ENCODE measurements at regions not wholly inside any gene's neighbourhood (a gene's known extent, or its start where the extent isn't known, plus 50 kb on each side); places are given as distances from the start of the nearest gene placed in this dataset.

DNA sequence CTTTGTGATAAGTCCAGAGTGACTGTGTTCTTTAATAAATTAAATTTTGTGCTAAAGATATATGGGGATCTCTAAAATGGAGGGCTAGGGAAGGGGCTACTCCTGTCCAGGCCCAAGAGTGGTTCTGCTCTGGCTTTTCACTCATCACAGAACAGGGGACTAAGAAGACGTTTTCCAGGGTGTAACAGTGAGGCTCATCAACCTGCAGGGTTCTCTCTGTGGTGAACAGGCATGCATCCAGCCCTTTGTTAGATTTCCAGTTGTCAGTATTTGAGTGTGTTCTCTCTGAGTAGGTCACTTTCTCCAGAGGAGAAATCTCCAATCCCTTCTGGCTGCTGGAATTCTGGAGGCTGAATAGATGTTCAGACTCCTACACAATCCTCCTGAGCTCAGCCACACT lies 408.9 kb downstream of the PLCL1 start (continued):
- TF ChIP-seq, protein P1, sequence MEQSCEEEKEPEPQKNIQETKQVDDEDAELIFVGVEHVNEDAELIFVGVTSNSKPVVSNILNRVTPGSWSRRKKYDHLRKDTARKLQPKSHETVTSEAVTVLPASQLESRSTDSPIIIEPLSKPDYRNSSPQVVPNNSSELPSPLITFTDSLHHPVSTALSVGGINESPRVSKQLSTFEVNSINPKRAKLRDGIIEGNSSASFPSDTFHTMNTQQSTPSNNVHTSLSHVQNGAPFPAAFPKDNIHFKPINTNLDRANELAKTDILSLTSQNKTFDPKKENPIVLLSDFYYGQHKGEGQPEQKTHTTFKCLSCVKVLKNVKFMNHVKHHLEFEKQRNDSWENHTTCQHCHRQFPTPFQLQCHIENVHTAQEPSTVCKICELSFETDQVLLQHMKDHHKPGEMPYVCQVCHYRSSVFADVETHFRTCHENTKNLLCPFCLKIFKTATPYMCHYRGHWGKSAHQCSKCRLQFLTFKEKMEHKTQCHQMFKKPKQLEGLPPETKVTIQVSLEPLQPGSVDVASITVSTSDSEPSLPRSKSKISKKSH (CRISPR knock-in tag; IDR thresholded peaks at IDR 0.05): no peak
- peak; percentile 3; the same call in 1 of the 2 replicates for TF ChIP-seq ZNF644 (tag; IDR thresholded peaks at IDR 0.05; ENCODE audit: low read depth)
- TF ChIP-seq, protein P2, sequence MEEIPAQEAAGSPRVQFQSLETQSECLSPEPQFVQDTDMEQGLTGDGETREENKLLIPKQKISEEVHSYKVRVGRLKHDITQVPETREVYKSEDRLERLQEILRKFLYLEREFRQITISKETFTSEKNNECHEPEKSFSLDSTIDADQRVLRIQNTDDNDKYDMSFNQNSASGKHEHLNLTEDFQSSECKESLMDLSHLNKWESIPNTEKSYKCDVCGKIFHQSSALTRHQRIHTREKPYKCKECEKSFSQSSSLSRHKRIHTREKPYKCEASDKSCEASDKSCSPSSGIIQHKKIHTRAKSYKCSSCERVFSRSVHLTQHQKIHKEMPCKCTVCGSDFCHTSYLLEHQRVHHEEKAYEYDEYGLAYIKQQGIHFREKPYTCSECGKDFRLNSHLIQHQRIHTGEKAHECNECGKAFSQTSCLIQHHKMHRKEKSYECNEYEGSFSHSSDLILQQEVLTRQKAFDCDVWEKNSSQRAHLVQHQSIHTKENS (CRISPR knock-in tag; IDR thresholded peaks at IDR 0.05): no peak
- TF ChIP-seq TEAD4 (IDR thresholded peaks at IDR 0.05; ENCODE audit: low read length): no peak
- TF ChIP-seq TEAD4 (CRISPR knock-in tag; IDR thresholded peaks at IDR 0.05; ENCODE audit: borderline replicate concordance): no peak
- TF ChIP-seq CCAR2 (IDR thresholded peaks at IDR 0.05; ENCODE audit: low read depth, low read length): no peak
- TF ChIP-seq DACH1 (IDR thresholded peaks at IDR 0.05; ENCODE audit: partially characterized antibody): no peak
- no peak for TF ChIP-seq ZNF311 (CRISPR knock-in tag; IDR thresholded peaks at IDR 0.05)
- no peak for TF ChIP-seq ZFP1 (CRISPR knock-in tag; IDR thresholded peaks at IDR 0.05)
- TF ChIP-seq HDAC8 (tag; IDR thresholded peaks at IDR 0.05): no peak
- no peak for TF ChIP-seq ZFPM2 (CRISPR knock-in tag; IDR thresholded peaks at IDR 0.05)
- TF ChIP-seq SMAD4 (CRISPR knock-in tag; conservative IDR thresholded peaks at IDR 0.05): 0 out of 2 replicates have a peak, but pooled peaks have one; percentile 11
